ENCODE measurements at regions not wholly inside any gene's neighbourhood (a gene's known extent, or its start where the extent isn't known, plus 50 kb on each side); places are given as distances from the start of the nearest gene placed in this dataset.

GRCh38 chr5:159704160-159704559 is 212.1 kb upstream of the ADRA1B start:
- TF ChIP-seq CTCF (IDR thresholded peaks at IDR 0.05; ENCODE audit: unreplicated experiment): no peak
- Mint-ChIP-seq H3K4me1 (ENCODE audit: unreplicated experiment) (no peaks in the 10 kb centered on the region), H3K36me3 (ENCODE audit: low read depth, unreplicated experiment) (no peaks in the 10 kb centered on the region), H3K27me3 (ENCODE audit: unreplicated experiment) (peaks cover 1% of the 10 kb centered on the region), H3K27ac (ENCODE audit: unreplicated experiment) (no peak overlapping the region), H3K9me3 (ENCODE audit: unreplicated experiment) (peaks cover 4% of the 10 kb centered on the region), H3K4me3 (ENCODE audit: unreplicated experiment) (no peak overlapping the region)
- no peak for DNase-seq (ENCODE audit: low spot score)

GRCh38 chr5:159705948-159706347 is 210.3 kb upstream of the ADRA1B start:
- Mint-ChIP-seq H3K9me3 (ENCODE audit: unreplicated experiment) (peaks cover 4% of the 10 kb centered on the region), H3K4me3 (ENCODE audit: unreplicated experiment) (no peak overlapping the region), H3K27ac (ENCODE audit: unreplicated experiment) (no peak overlapping the region), H3K4me1 (ENCODE audit: unreplicated experiment) (no peaks in the 10 kb centered on the region), H3K36me3 (ENCODE audit: low read depth, unreplicated experiment) (no peaks in the 10 kb centered on the region), H3K27me3 (ENCODE audit: unreplicated experiment) (peaks cover 1% of the 10 kb centered on the region)
- DNase-seq (ENCODE audit: low spot score): no peak
- TF ChIP-seq CTCF (IDR thresholded peaks at IDR 0.05; ENCODE audit: unreplicated experiment): no peak

GRCh38 chr5:159708090-159708489 is 208.2 kb upstream of the ADRA1B start:
- Mint-ChIP-seq H3K27me3 (ENCODE audit: unreplicated experiment) (peaks cover 1% of the 10 kb centered on the region), H3K27ac (ENCODE audit: unreplicated experiment) (no peak overlapping the region), H3K36me3 (ENCODE audit: low read depth, unreplicated experiment) (no peaks in the 10 kb centered on the region), H3K9me3 (ENCODE audit: unreplicated experiment) (peaks cover 4% of the 10 kb centered on the region), H3K4me1 (ENCODE audit: unreplicated experiment) (no peaks in the 10 kb centered on the region), H3K4me3 (ENCODE audit: unreplicated experiment) (no peak overlapping the region)
- no peak for TF ChIP-seq CTCF (IDR thresholded peaks at IDR 0.05; ENCODE audit: unreplicated experiment)
- no peak for DNase-seq (ENCODE audit: low spot score)

GRCh38 chr5:159712672-159713071 is 203.6 kb upstream of the ADRA1B start:
- no peak for TF ChIP-seq CTCF (IDR thresholded peaks at IDR 0.05; ENCODE audit: unreplicated experiment)
- no peak for DNase-seq (ENCODE audit: low spot score)
- Mint-ChIP-seq H3K36me3 (ENCODE audit: low read depth, unreplicated experiment) (no peaks in the 10 kb centered on the region), H3K27me3 (ENCODE audit: unreplicated experiment) (peaks cover 1% of the 10 kb centered on the region), H3K4me1 (ENCODE audit: unreplicated experiment) (no peaks in the 10 kb centered on the region), H3K4me3 (ENCODE audit: unreplicated experiment) (no peak overlapping the region), H3K27ac (ENCODE audit: unreplicated experiment) (no peak overlapping the region), H3K9me3 (ENCODE audit: unreplicated experiment) (peaks cover 1% of the 10 kb centered on the region)

GRCh38 chr5:159713254-159713653 is 203.0 kb upstream of the ADRA1B start:
- Mint-ChIP-seq H3K9me3 (ENCODE audit: unreplicated experiment) (no peaks in the 10 kb centered on the region), H3K27me3 (ENCODE audit: unreplicated experiment) (peaks cover 1% of the 10 kb centered on the region), H3K4me3 (ENCODE audit: unreplicated experiment) (no peak overlapping the region), H3K27ac (ENCODE audit: unreplicated experiment) (no peak overlapping the region), H3K36me3 (ENCODE audit: low read depth, unreplicated experiment) (no peaks in the 10 kb centered on the region), H3K4me1 (ENCODE audit: unreplicated experiment) (no peaks in the 10 kb centered on the region)
- DNase-seq (ENCODE audit: low spot score): no peak
- no peak for TF ChIP-seq CTCF (IDR thresholded peaks at IDR 0.05; ENCODE audit: unreplicated experiment)
